CD4-positive, alpha-beta T cell treated with Interferon gamma for 1 hour (primary cell): ENCODE measurements at regions not wholly inside any gene's neighbourhood (a gene's known extent, or its start where the extent isn't known, plus 50 kb on each side); places are given as distances from the start of the nearest gene placed in this dataset.

Source experiments
- DNase-seq: peaks from one replicate; pipeline ENCODE4 v3.0.0-alpha.2; 2020

GRCh38 chr16:86377251-86378022 is 132.9 kb upstream of the FOXF1 start:
- DNase-seq: no peak

- DNase-seq: no peak
These were observed 132.2 kb upstream of the FOXF1 start for GRCh38 chr16:86378128-86378527.

- DNase-seq: no peak
These were observed 131.4 kb upstream of the FOXF1 start for GRCh38 chr16:86378831-86379504.

GRCh38 chr16:86379505-86379846 is 130.9 kb upstream of the FOXF1 start:
- no peak for DNase-seq

GRCh38 chr16:86380030-86380429 is 130.3 kb upstream of the FOXF1 start:
- no peak for DNase-seq

GRCh38 chr16:86381491-86381890 is 128.8 kb upstream of the FOXF1 start:
- no peak for DNase-seq

- DNase-seq: no peak
These were observed 128.1 kb upstream of the FOXF1 start for GRCh38 chr16:86382067-86382773.

- DNase-seq: no peak
These were observed 127.4 kb upstream of the FOXF1 start for GRCh38 chr16:86382774-86383407.

- no peak for DNase-seq
These were observed 126.7 kb upstream of the FOXF1 start for GRCh38 chr16:86383488-86384262.

GRCh38 chr16:86384263-86384649 is 126.1 kb upstream of the FOXF1 start:
- DNase-seq: no peak

GRCh38 chr16:86384980-86385379 is 125.3 kb upstream of the FOXF1 start:
- DNase-seq: no peak

- no peak for DNase-seq
These were observed 122.6 kb upstream of the FOXF1 start for GRCh38 chr16:86387468-86388440.

- DNase-seq: no peak
These were observed 121.4 kb upstream of the FOXF1 start for GRCh38 chr16:86388976-86389375.

GRCh38 chr16:86389566-86390328 is 120.6 kb upstream of the FOXF1 start:
- DNase-seq: no peak

GRCh38 chr16:86390335-86390734 is 120.0 kb upstream of the FOXF1 start:
- DNase-seq: no peak

GRCh38 chr16:86391486-86391885 is 118.8 kb upstream of the FOXF1 start:
- no peak for DNase-seq

- no peak for DNase-seq
These were observed 118.3 kb upstream of the FOXF1 start for GRCh38 chr16:86391984-86392383.

- DNase-seq: no peak
These were observed 117.7 kb upstream of the FOXF1 start for GRCh38 chr16:86392436-86393152.

GRCh38 chr16:86393907-86394626 is 116.3 kb upstream of the FOXF1 start:
- DNase-seq: no peak
